ENCODE measurements at regions not wholly inside any gene's neighbourhood (a gene's known extent, or its start where the extent isn't known, plus 50 kb on each side); places are given as distances from the start of the nearest gene placed in this dataset.

DNA sequence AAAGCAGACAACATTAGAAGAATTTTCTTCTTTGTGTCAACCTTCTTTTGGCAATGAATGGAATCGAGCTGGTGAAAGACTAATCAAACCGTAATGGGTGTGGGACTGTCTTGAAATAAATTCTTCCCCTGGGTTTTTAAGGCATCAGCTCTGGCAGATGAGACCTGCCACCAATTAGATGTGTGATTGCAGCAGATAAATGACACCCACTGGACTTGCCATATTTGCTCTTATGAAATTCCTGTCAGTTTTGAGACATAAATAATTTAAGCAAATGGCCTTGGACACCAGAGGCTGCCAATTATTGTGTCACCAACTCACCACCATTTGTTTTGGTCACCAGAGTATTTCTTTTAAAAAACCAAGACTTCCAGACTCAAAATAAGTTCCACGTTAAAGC lies 135.9 kb upstream of the RGMB start:
- no peak overlapping the region for H3K23ac ChIP-seq (ENCODE audit: low read length)
- H3K4ac ChIP-seq (ENCODE audit: low read depth, low read length) = no peak overlapping the region
- no peak overlapping the region for H4K8ac ChIP-seq (ENCODE audit: low read depth, low read length)
- H4K12ac ChIP-seq (ENCODE audit: low read depth, low read length) = no peak overlapping the region
- no peaks in the 10 kb centered on the region for H3K4me1 ChIP-seq (ENCODE audit: control insufficient read depth in 1 of 2, insufficient read depth in 2 of 2, low read length in 2 of 2)
- H3K79me2 ChIP-seq (ENCODE audit: control insufficient read depth, insufficient read depth, low read length, poor library complexity) = no peaks in the 10 kb centered on the region
- no peak overlapping the region for H3K18ac ChIP-seq (ENCODE audit: low read length)
- H2BK120ac ChIP-seq (ENCODE audit: insufficient read depth, low read length, poor library complexity) = no peak overlapping the region
- DNase-seq = no peak
- H2AK5ac ChIP-seq (ENCODE audit: low read length) = no peak overlapping the region
- H3K14ac ChIP-seq (ENCODE audit: low read length) = no peak overlapping the region
- H3K36me3 ChIP-seq (ENCODE audit: control insufficient read depth in 1 of 2, insufficient read depth in 2 of 2, low read length in 2 of 2) = no peaks in the 10 kb centered on the region
- no peak overlapping the region for H3K4me2 ChIP-seq (ENCODE audit: low read length)
- H2AFZ ChIP-seq (ENCODE audit: insufficient read depth, low read length, poor library complexity) = no peak overlapping the region
- H3K27me3 ChIP-seq (ENCODE audit: insufficient read depth, low read length) = no peaks in the 10 kb centered on the region
- no peak overlapping the region for H3K4me3 ChIP-seq (ENCODE audit: low read depth, low read length)
- WGBS (ENCODE audit: extremely low coverage, insufficient coverage, insufficient read length) = no CpG with 5 or more reads among the region's 3 CpGs
- H2BK5ac ChIP-seq (ENCODE audit: low read depth, low read length, poor library complexity) = no peak overlapping the region
- H3K9me3 ChIP-seq (ENCODE audit: insufficient read depth, low read depth, low read length) = no peaks in the 10 kb centered on the region
- no peaks in the 10 kb centered on the region for H3K79me1 ChIP-seq (ENCODE audit: low read length)
- H3K27ac ChIP-seq (ENCODE audit: low read depth, low read length) = no peak overlapping the region
- no peak overlapping the region for H3K9ac ChIP-seq (ENCODE audit: low read length)
- no peak overlapping the region for H4K91ac ChIP-seq (ENCODE audit: low read depth, low read length)
- no peak overlapping the region for H2BK12ac ChIP-seq (ENCODE audit: low read length)

DNA sequence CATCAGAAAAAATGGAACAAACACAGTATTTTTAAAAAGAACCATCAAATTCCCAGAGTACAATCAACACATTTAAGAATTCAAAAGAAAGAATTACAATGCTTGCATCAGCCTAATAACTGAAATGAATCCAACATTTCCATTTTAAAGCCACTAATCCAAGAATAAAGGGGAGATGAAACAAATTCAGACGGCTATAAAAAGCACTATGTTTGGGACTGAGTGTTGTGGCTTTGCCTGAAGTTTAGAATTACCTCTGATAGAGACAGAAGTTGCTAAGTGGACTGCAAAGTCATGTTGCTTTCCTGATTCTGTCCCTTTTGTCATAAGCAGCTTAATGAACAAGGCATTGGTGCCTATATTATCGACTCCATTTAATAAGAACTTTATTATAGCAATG lies 135.4 kb upstream of the RGMB start:
- Histone ChIP-seq H3K14ac (ENCODE audit: low read length) (no peak overlapping the region), H3K4ac (ENCODE audit: low read depth, low read length) (no peak overlapping the region), H3K18ac (ENCODE audit: low read length) (no peak overlapping the region), H4K12ac (ENCODE audit: low read depth, low read length) (no peak overlapping the region), H3K9ac (ENCODE audit: low read length) (no peak overlapping the region), H3K4me2 (ENCODE audit: low read length) (no peak overlapping the region), H2BK120ac (ENCODE audit: insufficient read depth, low read length, poor library complexity) (no peak overlapping the region), H3K27me3 (ENCODE audit: insufficient read depth, low read length) (no peaks in the 10 kb centered on the region), H3K9me3 (ENCODE audit: insufficient read depth, low read depth, low read length) (no peaks in the 10 kb centered on the region), H3K36me3 (ENCODE audit: control insufficient read depth in 1 of 2, insufficient read depth in 2 of 2, low read length in 2 of 2) (no peaks in the 10 kb centered on the region), H3K79me1 (ENCODE audit: low read length) (no peaks in the 10 kb centered on the region), H4K8ac (ENCODE audit: low read depth, low read length) (no peak overlapping the region), H2AFZ (ENCODE audit: insufficient read depth, low read length, poor library complexity) (no peak overlapping the region), H3K4me1 (ENCODE audit: control insufficient read depth in 1 of 2, insufficient read depth in 2 of 2, low read length in 2 of 2) (no peaks in the 10 kb centered on the region), H3K4me3 (ENCODE audit: low read depth, low read length) (no peak overlapping the region), H4K91ac (ENCODE audit: low read depth, low read length) (no peak overlapping the region), H2AK5ac (ENCODE audit: low read length) (no peak overlapping the region), H3K23ac (ENCODE audit: low read length) (no peak overlapping the region), H2BK5ac (ENCODE audit: low read depth, low read length, poor library complexity) (no peak overlapping the region), H3K79me2 (ENCODE audit: control insufficient read depth, insufficient read depth, low read length, poor library complexity) (no peaks in the 10 kb centered on the region), H2BK12ac (ENCODE audit: low read length) (no peak overlapping the region), H3K27ac (ENCODE audit: low read depth, low read length) (no peak overlapping the region)
- WGBS (ENCODE audit: extremely low coverage, insufficient coverage, insufficient read length) = no CpG with 5 or more reads among the region's 2 CpGs
- DNase-seq = no peak

DNA sequence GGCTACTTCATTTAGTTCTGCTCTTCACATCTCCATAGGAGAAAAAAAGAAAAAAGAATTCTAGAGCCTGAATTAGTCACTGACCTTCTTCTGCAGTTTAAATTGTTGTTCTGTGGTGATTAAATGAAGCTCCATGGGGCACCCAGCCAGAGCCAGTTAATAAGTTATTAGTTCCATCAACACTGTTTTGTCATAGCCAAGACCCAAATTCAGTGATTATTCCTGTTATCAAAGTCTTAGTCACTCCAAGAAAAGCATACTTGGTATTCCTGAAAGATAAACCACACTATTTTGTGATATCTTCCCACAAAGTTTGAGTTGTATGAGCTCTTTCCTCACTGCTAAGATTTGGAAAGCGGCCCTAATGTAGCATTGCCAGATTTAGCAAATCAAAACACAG lies 134.8 kb upstream of the RGMB start:
- no CpG with 5 or more reads among the region's 1 CpG for WGBS (ENCODE audit: extremely low coverage, insufficient coverage, insufficient read length)
- no peak overlapping the region for H2BK12ac ChIP-seq (ENCODE audit: low read length)

DNA sequence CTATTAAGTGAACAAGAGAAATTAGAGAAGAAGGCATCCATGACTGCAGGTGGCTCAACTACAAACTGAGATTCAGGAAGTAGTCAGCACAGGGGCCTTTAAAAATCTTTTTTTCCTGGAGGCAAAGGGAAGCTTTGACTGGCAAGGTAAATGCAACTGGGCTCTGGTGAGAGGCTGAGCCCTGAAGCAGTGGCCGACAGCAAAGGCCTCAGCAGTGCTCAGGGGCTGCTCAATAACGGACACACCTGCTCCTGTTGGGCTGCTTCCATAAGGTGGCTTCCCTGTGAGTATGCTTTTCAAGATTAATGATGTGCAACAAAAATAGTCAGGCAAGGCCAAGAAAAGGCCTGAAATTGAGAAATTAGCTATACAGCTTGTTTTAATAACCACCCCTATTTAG lies 134.2 kb upstream of the RGMB start:
- no peak overlapping the region for H4K8ac ChIP-seq (ENCODE audit: low read depth, low read length)
- no peak overlapping the region for H2BK120ac ChIP-seq (ENCODE audit: insufficient read depth, low read length, poor library complexity)
- no peak overlapping the region for H4K12ac ChIP-seq (ENCODE audit: low read depth, low read length)
- no peak overlapping the region for H4K91ac ChIP-seq (ENCODE audit: low read depth, low read length)
- no CpG with 5 or more reads among the region's 2 CpGs for WGBS (ENCODE audit: extremely low coverage, insufficient coverage, insufficient read length)
- H3K23ac ChIP-seq (ENCODE audit: low read length) = no peak overlapping the region
- H3K4me2 ChIP-seq (ENCODE audit: low read length) = no peak overlapping the region
- no peaks in the 10 kb centered on the region for H3K79me1 ChIP-seq (ENCODE audit: low read length)
- H3K14ac ChIP-seq (ENCODE audit: low read length) = no peak overlapping the region
- no peak overlapping the region for H3K18ac ChIP-seq (ENCODE audit: low read length)
- H3K4ac ChIP-seq (ENCODE audit: low read depth, low read length) = no peak overlapping the region
- no peaks in the 10 kb centered on the region for H3K36me3 ChIP-seq (ENCODE audit: control insufficient read depth in 1 of 2, insufficient read depth in 2 of 2, low read length in 2 of 2)
- no peak overlapping the region for H3K9ac ChIP-seq (ENCODE audit: low read length)
- H2BK12ac ChIP-seq (ENCODE audit: low read length) = no peak overlapping the region
- H3K79me2 ChIP-seq (ENCODE audit: control insufficient read depth, insufficient read depth, low read length, poor library complexity) = no peaks in the 10 kb centered on the region
- no peaks in the 10 kb centered on the region for H3K9me3 ChIP-seq (ENCODE audit: insufficient read depth, low read depth, low read length)
- no peak overlapping the region for H2AK5ac ChIP-seq (ENCODE audit: low read length)
- H2BK5ac ChIP-seq (ENCODE audit: low read depth, low read length, poor library complexity) = no peak overlapping the region
- H2AFZ ChIP-seq (ENCODE audit: insufficient read depth, low read length, poor library complexity) = no peak overlapping the region
- DNase-seq = no peak
- no peak overlapping the region for H3K27ac ChIP-seq (ENCODE audit: low read depth, low read length)
- no peaks in the 10 kb centered on the region for H3K4me1 ChIP-seq (ENCODE audit: control insufficient read depth in 1 of 2, insufficient read depth in 2 of 2, low read length in 2 of 2)
- H3K27me3 ChIP-seq (ENCODE audit: insufficient read depth, low read length) = no peaks in the 10 kb centered on the region
- no peak overlapping the region for H3K4me3 ChIP-seq (ENCODE audit: low read depth, low read length)

More for the DNA sequence above, 134.8 kb upstream of the RGMB start:
- Histone ChIP-seq H2BK120ac (ENCODE audit: insufficient read depth, low read length, poor library complexity) (no peak overlapping the region), H3K27me3 (ENCODE audit: insufficient read depth, low read length) (no peaks in the 10 kb centered on the region), H3K14ac (ENCODE audit: low read length) (no peak overlapping the region), H2AK5ac (ENCODE audit: low read length) (no peak overlapping the region), H3K27ac (ENCODE audit: low read depth, low read length) (no peak overlapping the region), H3K23ac (ENCODE audit: low read length) (no peak overlapping the region), H2BK5ac (ENCODE audit: low read depth, low read length, poor library complexity) (no peak overlapping the region), H3K4me1 (ENCODE audit: control insufficient read depth in 1 of 2, insufficient read depth in 2 of 2, low read length in 2 of 2) (no peaks in the 10 kb centered on the region), H3K4me2 (ENCODE audit: low read length) (no peak overlapping the region), H3K79me1 (ENCODE audit: low read length) (no peaks in the 10 kb centered on the region), H4K12ac (ENCODE audit: low read depth, low read length) (no peak overlapping the region), H3K9ac (ENCODE audit: low read length) (no peak overlapping the region), H4K91ac (ENCODE audit: low read depth, low read length) (no peak overlapping the region), H3K4me3 (ENCODE audit: low read depth, low read length) (no peak overlapping the region), H3K36me3 (ENCODE audit: control insufficient read depth in 1 of 2, insufficient read depth in 2 of 2, low read length in 2 of 2) (no peaks in the 10 kb centered on the region), H3K9me3 (ENCODE audit: insufficient read depth, low read depth, low read length) (no peaks in the 10 kb centered on the region), H3K18ac (ENCODE audit: low read length) (no peak overlapping the region), H4K8ac (ENCODE audit: low read depth, low read length) (no peak overlapping the region), H2AFZ (ENCODE audit: insufficient read depth, low read length, poor library complexity) (no peak overlapping the region), H3K4ac (ENCODE audit: low read depth, low read length) (no peak overlapping the region), H3K79me2 (ENCODE audit: control insufficient read depth, insufficient read depth, low read length, poor library complexity) (no peaks in the 10 kb centered on the region)
- no peak for DNase-seq
